Parathyroid adenoma (tissue), 2 donors: ENCODE measurements at regions not wholly inside any gene's neighbourhood (a gene's known extent, or its start where the extent isn't known, plus 50 kb on each side); places are given as distances from the start of the nearest gene placed in this dataset.

Experiments used
- H2AFZ ChIP-seq: fragments of 300-600 bp; sonication (generic); one replicate; pipeline ENCODE4 v1.7.0; 2017; ENCODE audit warnings: antibody characterized with exemption, mild to moderate bottlenecking
- H3K27ac ChIP-seq: fragments of 300-600 bp; sonication (generic); one replicate; pipeline ENCODE4 v1.7.0; 2017
- H3K27me3 ChIP-seq: fragments of 300-600 bp; sonication (generic); one replicate; pipeline ENCODE4 v1.7.0; 2017; ENCODE audit warnings: low read length; ENCODE audit not compliant: control insufficient read depth, insufficient read depth
- H3K36me3 ChIP-seq: fragments of 300-600 bp; sonication (generic); one replicate; pipeline ENCODE4 v1.7.0; 2017; ENCODE audit warnings: low read length; ENCODE audit not compliant: control insufficient read depth, insufficient read depth
- H3K4me1 ChIP-seq: fragments of 300-600 bp; sonication (generic); one replicate; pipeline ENCODE4 v1.7.0; 2017; ENCODE audit warnings: control low read depth
- H3K4me2 ChIP-seq: fragments of 300-600 bp; sonication (generic); one replicate; pipeline ENCODE4 v1.7.0; 2017; ENCODE audit warnings: low read length
- H3K4me3 ChIP-seq: fragments of 300-600 bp; sonication (generic); one replicate; pipeline ENCODE4 v1.7.0; 2017; ENCODE audit warnings: low read depth, low read length
- H3K79me2 ChIP-seq: fragments of 300-600 bp; sonication (generic); one replicate; pipeline ENCODE4 v1.7.0; 2017; ENCODE audit warnings: control low read depth
- H3K9ac ChIP-seq: fragments of 300-600 bp; sonication (generic); one replicate; pipeline ENCODE4 v1.7.0; 2017; ENCODE audit warnings: mild to moderate bottlenecking
- H3K9me3 ChIP-seq: fragments of 300-600 bp; sonication (generic); one replicate; pipeline ENCODE4 v1.7.0; 2017; ENCODE audit warnings: low read length; ENCODE audit not compliant: control insufficient read depth
- CTCF ChIP-seq: fragments of 300-600 bp; sonication (generic); IDR thresholded peaks from one replicate; pipeline ENCODE4 v1.7.0; 2017; ENCODE audit warnings: antibody characterized with exemption, mild to moderate bottlenecking
- donor health status: primary hyperparathyroidism.

GRCh38 chr3:30286811-30287210 lies 319.6 kb upstream of the TGFBR2 start:
- no peaks in the 10 kb centered on the region for H3K79me2 ChIP-seq
- H3K4me1 ChIP-seq: no peaks in the 10 kb centered on the region
- H3K27ac ChIP-seq: no peak overlapping the region

GRCh38 chr3:30288830-30289229 lies 317.6 kb upstream of the TGFBR2 start:
- no peak overlapping the region for H3K4me3 ChIP-seq
- TF ChIP-seq CTCF: no peak
- no peaks in the 10 kb centered on the region for H3K27me3 ChIP-seq
- no peak overlapping the region for H2AFZ ChIP-seq
- no peak overlapping the region for H3K27ac ChIP-seq
- no peaks in the 10 kb centered on the region for H3K4me1 ChIP-seq
- no peak overlapping the region for H3K4me2 ChIP-seq
- H3K9ac ChIP-seq: no peak overlapping the region
- H3K79me2 ChIP-seq: no peaks in the 10 kb centered on the region
- no peaks in the 10 kb centered on the region for H3K9me3 ChIP-seq
- no peaks in the 10 kb centered on the region for H3K36me3 ChIP-seq

More at GRCh38 chr3:30286811-30287210, 319.6 kb upstream of the TGFBR2 start:
- Histone ChIP-seq H3K4me2 (no peak overlapping the region), H3K9me3 (no peaks in the 10 kb centered on the region), H3K4me3 (no peak overlapping the region), H2AFZ (no peak overlapping the region), H3K36me3 (no peaks in the 10 kb centered on the region), H3K27me3 (no peaks in the 10 kb centered on the region), H3K9ac (no peak overlapping the region)
- no peak for TF ChIP-seq CTCF

- Histone ChIP-seq H3K36me3 (no peaks in the 10 kb centered on the region), H3K4me1 (no peaks in the 10 kb centered on the region), H3K27ac (no peak overlapping the region), H3K4me2 (no peak overlapping the region), H3K4me3 (no peak overlapping the region), H3K9me3 (no peaks in the 10 kb centered on the region), H2AFZ (no peak overlapping the region), H3K9ac (no peak overlapping the region), H3K27me3 (no peaks in the 10 kb centered on the region), H3K79me2 (no peaks in the 10 kb centered on the region)
- no peak for TF ChIP-seq CTCF
These were observed 317.1 kb upstream of the TGFBR2 start for GRCh38 chr3:30289324-30289723.

GRCh38 chr3:30289766-30290165 lies 316.6 kb upstream of the TGFBR2 start:
- TF ChIP-seq CTCF: no peak
- no peak overlapping the region for H3K27ac ChIP-seq

GRCh38 chr3:30290479-30290878 lies 315.9 kb upstream of the TGFBR2 start:
- no peaks in the 10 kb centered on the region for H3K36me3 ChIP-seq
- no peak overlapping the region for H2AFZ ChIP-seq
- H3K4me1 ChIP-seq: no peaks in the 10 kb centered on the region
- no peak overlapping the region for H3K4me2 ChIP-seq
- H3K27me3 ChIP-seq: no peaks in the 10 kb centered on the region
- no peaks in the 10 kb centered on the region for H3K9me3 ChIP-seq
- H3K27ac ChIP-seq: no peak overlapping the region
- H3K79me2 ChIP-seq: no peaks in the 10 kb centered on the region
- H3K9ac ChIP-seq: no peak overlapping the region
- no peak for TF ChIP-seq CTCF
- no peak overlapping the region for H3K4me3 ChIP-seq

More at GRCh38 chr3:30289766-30290165, 316.6 kb upstream of the TGFBR2 start:
- Histone ChIP-seq H3K4me1 (no peaks in the 10 kb centered on the region), H3K4me2 (no peak overlapping the region), H3K4me3 (no peak overlapping the region), H2AFZ (no peak overlapping the region), H3K9ac (no peak overlapping the region), H3K36me3 (no peaks in the 10 kb centered on the region), H3K79me2 (no peaks in the 10 kb centered on the region), H3K9me3 (no peaks in the 10 kb centered on the region), H3K27me3 (no peaks in the 10 kb centered on the region)
